ENCODE measurements at regions not wholly inside any gene's neighbourhood (a gene's known extent, or its start where the extent isn't known, plus 50 kb on each side); places are given as distances from the start of the nearest gene placed in this dataset.

- no peak for DNase-seq
Observed at GRCh38 chr4:4771160-4771559, 88.3 kb upstream of the MSX1 start.

DNA sequence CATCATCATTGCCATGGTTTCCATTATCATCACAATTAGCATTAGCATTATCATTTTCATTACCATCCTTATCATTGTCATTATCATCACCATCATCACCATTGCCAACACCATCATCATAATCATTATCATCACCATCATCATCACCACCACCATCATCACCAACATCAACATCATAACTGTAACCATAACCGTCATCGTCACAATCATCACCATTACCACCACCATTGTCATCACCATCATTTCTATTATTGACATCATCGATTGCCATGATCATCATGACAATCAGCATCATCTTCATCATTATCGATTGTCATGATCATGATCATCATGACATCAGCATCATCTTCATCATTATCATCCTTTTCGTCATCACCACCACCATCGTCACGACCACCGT, 88.9 kb upstream of the MSX1 start:
- DNase-seq = no peak

- DNase-seq = no peak
Observed at GRCh38 chr4:4766564-4766963, 92.9 kb upstream of the MSX1 start.

- no peak for DNase-seq
Observed at GRCh38 chr4:4765811-4766210, 93.7 kb upstream of the MSX1 start.

DNA sequence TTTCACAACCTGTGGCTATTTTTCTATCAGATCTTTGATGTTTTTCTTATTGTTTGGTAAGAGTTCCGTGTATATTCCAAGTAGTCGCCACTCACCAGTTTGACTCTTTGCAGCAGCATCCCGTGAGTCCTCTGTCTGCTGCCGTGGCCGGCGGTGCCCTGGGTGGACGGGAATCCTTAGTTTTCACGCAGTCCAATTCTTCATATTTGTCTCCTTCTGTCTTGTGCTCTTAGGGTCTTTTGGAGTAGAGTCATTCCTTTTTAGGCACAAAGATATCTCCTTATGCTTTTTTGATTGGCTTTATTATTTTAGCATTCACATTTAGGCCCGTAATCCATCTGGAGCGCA, 94.9 kb upstream of the MSX1 start:
- DNase-seq = no peak

DNA sequence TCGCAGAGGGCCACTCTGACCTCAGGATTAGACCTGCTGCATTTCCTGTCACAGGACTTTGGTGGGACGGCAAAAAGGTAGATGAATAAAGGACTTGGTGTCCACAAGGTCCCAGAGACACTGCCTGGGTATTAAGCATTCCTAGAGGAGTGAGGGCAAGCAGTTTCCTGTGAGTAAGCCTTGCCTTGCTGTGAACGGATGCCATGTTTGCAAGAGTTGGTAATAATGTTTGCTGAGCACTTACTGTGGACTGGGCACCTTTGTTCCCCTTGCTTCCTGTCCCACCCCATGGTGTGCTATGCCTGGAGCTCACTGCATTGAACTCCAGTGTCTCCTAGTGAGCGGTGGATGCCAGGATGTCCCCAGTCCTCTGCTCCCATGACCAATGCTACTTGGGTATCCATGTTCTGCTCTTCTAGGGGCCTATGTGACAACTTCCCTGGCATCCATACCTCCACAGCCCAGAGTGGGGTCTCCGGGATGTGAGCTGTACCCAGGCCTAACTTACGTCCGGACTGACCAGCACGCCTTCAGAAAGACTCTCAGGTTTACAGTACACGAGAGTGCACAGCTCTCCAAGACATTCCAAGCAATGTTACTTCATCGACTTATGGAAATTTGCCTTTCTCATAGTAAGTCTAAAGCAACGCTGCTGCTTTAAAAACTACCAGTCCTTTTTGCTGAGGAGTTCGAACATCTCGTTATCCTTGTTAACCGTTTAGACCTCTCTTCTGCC, 95.5 kb upstream of the MSX1 start:
- DNase-seq = peak; percentile 70

- peak; percentile 3 for DNase-seq
Observed at GRCh38 chr4:4762909-4763821, 96.3 kb upstream of the MSX1 start.

DNA sequence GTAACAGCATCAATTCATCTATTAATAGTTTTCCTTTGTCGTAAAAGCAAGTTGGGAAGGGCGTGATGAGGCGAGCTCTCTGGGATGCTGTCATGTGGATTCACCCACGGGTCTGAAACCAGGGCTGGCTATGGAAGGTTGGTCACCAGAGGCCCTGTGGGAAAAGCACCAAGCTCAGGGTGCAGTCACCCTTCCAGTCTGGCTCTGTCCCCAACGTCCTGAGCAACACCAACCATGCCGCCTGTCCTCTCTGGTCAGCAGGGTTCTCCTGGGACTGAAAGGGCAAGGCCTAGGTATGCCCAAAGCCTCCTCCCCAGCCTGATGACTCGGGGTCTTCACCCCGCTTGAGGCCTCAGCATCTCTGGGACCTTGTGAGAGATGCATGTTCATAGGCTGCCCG, 97.2 kb upstream of the MSX1 start:
- DNase-seq = no peak

DNA sequence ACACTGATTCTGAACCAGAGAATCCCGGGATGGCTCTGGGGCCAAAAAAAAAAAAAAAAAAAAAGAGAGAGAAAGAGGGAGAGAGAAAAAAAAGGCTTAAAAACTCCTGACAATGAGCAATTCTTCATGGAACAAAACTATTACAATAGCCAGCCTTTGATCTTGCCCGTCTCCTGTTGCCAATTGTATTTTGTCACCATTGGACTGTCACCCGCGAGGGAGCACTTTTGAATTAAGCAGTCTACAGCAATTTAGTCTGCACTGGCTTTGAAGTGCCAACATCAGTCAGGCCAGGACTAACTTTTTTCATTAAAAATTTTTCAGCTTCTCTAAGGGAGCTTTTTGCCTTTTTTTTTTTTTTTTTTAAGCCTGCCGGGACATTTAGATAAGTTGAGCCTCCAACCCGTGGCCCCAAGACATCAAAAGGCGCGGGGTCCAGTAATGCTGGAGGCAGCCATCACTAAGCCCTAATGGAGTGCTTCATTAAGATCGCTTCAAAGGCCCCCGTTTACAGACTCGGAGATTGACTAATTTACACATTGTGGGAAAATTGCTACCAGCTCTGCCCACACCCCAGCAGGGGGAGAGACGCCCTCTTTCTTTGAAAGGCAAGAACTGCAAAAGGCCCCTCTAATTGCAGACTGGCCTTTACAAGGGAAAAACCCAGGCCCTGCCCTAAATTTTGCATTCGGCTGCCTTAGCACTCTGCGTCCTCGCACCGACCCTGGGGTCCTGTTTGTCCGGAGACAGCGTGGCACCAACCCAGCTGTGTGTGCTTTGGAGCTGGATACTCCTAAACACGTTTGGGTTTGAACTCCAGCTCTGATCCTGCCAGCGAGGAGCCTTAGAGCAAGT, 98.1 kb upstream of the MSX1 start:
- peak; percentile 69 for DNase-seq

GRCh38 chr4:4759883-4760282, 99.6 kb upstream of the MSX1 start:
- peak; percentile 10 for DNase-seq

DNA sequence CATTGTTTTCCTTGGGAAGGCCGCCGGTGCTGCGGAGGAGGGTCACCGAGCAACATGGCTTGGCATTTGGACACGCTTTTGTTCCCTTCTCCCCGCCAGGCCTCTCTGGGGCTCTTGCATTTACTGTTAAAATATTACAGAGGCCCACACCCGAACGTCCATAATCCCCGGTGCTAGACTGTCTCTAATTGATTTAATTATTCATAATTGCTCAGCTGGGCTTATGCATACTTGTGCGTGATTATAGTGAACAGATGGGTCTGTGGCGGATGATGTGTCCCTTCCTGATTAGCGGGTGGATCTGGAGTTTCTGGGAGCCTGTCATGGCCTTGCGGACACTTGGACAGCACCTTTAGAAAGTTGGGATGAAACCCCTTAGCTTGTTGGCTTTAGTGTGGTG, 100.2 kb upstream of the MSX1 start:
- peak; percentile 89 for DNase-seq

DNA sequence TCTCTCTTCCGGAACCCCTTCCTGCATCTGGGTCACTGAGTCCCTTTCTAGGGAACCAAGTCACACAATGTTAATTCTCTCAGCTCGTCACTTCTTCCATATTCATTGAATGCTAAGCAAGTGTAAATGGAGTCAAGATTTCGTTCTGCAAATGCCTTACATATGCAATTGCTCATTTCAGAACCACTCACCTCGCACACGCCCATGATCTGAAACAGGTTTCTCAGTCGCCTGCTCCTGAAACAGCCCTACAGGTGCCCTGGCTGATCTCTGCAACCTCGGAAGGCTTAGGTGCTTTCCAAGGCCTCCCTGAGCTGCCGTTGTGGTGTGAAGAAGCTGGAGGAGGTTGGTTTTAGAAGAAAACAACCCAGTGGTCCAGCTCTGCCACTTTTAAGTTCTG, 100.8 kb upstream of the MSX1 start:
- DNase-seq = peak; percentile 28

- no peak for DNase-seq
Observed at GRCh38 chr4:4755306-4755705, 104.2 kb upstream of the MSX1 start.

DNA sequence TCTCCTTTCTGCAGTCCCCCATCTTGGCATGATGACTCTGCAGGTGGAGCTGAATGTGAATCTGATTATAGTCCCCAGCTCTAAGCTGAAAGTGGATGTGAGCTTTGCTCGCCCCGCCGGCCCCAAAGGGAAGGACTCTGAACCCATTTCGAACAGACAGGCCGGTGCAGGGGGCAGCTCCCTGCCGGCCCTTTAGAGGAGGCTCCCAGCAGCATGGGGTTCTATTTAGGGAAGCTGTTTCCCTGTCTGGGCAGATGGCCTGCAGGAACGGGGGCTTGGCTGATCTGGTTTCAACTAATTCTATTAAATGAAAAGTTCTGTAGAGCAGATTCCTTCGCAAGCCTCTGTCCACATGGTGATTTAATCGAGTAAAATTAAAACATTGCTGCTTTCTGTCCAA, 104.8 kb upstream of the MSX1 start:
- no peak for DNase-seq

DNA sequence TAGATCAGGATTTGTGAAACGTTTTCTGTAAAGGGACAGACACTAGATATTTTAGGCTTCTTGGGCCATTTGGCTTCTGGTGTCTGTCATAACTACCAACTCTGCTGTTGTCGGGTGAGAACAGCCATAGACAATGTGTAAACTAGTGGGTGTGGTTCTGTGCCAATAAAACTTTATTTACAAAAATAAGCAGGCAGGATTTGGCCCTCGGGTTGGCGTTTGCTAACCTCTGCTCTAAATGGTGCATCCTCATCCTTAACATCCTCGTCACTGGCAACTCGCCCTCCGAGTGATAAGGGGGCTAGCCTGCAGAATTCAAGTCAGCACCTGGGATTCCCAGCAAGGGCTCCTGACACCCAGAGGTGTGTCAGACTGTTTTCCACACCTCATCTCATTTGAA, 105.8 kb upstream of the MSX1 start:
- DNase-seq = no peak

- no peak for DNase-seq
Observed at GRCh38 chr4:4752576-4753401, 106.7 kb upstream of the MSX1 start.

DNA sequence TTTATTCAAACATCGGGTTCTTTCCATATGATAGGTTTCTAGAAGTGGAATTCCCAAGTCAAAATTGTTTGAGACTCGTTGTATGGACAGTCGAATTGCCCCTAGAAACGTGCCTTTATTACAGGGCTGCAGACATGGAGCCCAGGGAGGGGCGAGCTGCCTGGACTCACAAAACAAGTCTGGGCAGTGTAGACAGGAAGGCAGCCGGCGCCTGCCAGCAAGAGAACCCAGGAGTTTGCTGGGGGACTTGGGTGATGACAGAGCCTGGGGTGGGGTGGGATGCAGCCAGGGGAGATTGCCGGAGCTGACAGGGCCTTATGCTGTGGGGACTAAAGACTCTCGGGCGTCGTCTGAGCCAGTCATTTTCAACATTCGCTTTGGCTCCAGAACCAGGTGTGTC, 107.4 kb upstream of the MSX1 start:
- peak; percentile 44 for DNase-seq

DNA sequence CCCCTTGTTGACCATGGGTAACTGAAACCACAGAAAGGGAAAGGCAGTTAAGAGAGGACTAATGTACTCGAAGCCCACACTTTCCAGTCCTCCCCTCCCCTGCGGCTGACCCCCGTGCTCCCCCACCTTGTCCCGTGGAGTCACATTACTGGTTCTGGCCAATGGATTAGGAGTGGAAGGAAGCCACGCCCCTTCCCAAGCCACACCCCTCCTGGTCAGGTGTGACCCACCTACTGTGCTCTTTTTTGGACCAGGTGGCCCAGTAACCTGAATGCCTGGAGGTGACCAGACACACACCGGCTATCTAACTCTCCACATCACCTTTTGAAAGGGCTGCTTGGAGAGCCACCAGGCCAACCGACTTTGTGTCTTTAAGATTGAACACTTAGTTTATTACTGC, 109.3 kb upstream of the MSX1 start:
- DNase-seq = no peak

- DNase-seq = no peak
Observed at GRCh38 chr4:4749137-4749536, 110.3 kb upstream of the MSX1 start.

- DNase-seq = no peak
Observed at GRCh38 chr4:4746444-4746843, 113.0 kb upstream of the MSX1 start.

DNA sequence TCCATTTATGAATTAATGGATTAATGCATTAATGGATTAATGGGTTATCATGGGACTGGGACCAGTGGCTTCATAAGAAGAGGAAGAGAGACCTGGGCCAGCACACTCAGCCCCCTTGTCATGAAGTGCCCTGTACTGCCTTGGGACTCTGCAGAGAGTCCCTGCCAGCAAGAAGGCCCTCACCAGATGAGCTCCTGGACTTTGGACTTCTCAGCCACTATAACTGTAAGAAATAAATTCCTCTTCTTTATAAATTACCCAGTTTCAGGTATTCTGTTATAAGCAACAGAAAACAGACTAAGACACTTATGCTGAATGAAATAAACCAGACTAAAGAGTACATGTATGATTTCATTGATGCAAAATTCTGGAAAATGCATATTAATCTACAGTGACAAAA, 119.4 kb upstream of the MSX1 start:
- no peak for DNase-seq

GRCh38 chr4:4735870-4736269, 123.6 kb upstream of the MSX1 start:
- DNase-seq = peak; percentile 2

All from NCI-H69 (cell line).